ENCODE measurements at regions not wholly inside any gene's neighbourhood (a gene's known extent, or its start where the extent isn't known, plus 50 kb on each side); places are given as distances from the start of the nearest gene placed in this dataset.

DNA sequence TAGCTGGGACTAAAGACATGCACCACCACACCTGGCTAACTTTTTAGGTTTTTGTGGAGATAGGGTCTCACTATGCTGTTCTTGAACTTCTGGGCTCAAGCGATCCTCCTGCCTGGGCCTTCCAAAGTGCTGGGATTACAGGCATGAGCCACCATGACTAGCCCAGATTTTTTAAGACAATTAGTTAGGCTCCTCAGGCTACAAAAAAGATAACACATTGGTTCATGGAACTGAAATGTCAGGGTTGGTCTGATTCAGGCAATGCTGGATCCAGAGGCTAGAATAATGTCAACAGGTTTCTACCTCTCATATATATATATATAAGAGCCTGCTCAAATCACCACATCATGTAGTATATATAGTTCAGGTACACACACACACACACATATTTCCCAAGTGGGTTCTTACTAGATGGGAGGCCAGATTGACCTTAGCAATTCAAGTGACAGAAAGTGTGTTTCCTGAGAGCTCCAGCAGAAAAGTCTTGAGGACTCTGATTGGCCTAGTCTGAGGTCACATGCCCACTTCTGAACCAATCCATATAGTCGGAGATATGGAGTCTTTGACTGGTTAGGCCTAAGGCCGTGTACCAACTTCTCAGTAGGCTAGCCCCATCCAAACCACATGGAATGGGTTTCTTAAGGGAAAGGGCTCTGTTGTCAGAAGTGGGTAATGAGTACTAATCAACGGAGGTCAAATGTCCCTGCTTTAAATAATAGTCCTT, 72.6 kb upstream of the LAPTM4A start (continued):
- TF ChIP-seq ZNF324 (tag by site-specific recombination; IDR thresholded peaks at IDR 0.05) (no peak), ZNF776 (tag by site-specific recombination; IDR thresholded peaks at IDR 0.05; ENCODE audit: borderline replicate concordance) (no peak), SP7 (tag by site-specific recombination; IDR thresholded peaks at IDR 0.05) (no peak), ZNF549 (tag by site-specific recombination; IDR thresholded peaks at IDR 0.05) (no peak), ZNF664 (tag by site-specific recombination; IDR thresholded peaks at IDR 0.05) (no peak), KLF8 (tag by site-specific recombination; IDR thresholded peaks at IDR 0.05) (no peak)

GRCh38 chr2:20122864-20123263, 71.4 kb upstream of the LAPTM4A start:
- Histone ChIP-seq H3K36me3 (ENCODE audit: control insufficient read depth in 2 of 2, insufficient read depth in 1 of 2, low read length in 2 of 2) (no peaks in the 10 kb centered on the region), H3K27ac (ENCODE audit: extremely low read depth, low read depth, low read length) (no peak overlapping the region), H3K9me3 (ENCODE audit: control insufficient read depth, insufficient read depth, low read depth, low read length) (no peaks in the 10 kb centered on the region), H3K4me1 (ENCODE audit: control insufficient read depth, insufficient read depth, low read length) (no peaks in the 10 kb centered on the region), H3K4me3 (ENCODE audit: low read depth, low read length) (no peak overlapping the region)
- no peak for TF ChIP-seq ZNF610 (tag by site-specific recombination; IDR thresholded peaks at IDR 0.05; ENCODE audit: borderline replicate concordance)
- ChIA-PET CTCF (no interaction called here), POLR2A (no interaction called here)

DNA sequence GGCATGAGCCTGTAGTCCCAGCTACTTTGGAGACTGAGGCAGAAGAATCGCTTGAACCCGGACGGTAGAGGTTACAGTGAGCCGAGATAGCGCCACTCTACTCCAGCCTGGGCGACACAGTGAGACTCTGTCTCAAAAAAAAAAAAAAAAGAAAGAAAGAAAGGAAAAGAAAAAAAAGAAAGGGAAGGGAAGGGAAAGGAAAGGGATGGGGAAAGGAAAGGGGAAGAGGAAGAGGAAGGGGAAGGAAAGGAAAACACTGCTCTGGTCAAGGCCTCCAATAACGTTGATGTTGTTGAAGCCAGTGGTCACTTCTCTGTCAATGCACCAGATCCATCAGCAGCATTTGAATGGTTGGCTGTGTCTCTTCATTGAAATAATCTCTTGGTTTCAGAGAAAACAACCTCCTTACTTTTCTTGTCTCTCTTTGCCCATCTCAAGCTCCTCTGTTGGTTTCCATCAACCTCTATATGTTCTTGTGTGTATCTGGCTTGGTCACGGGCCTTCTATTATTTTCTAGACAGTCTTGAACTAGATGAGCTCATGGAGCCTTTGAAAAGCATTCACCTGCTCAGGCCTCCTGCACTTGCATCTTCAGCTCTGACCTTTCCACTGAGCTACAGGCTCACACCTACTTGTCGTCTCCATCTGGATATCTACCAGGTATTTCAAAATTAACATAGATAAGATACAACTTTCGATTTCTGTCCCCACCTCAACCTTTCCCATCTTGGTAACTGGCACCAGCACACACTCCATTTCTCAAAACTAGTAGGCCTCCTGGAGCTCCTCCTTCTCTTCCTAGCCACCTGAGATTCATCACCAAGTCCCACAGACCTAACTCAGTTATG, 69.4 kb upstream of the LAPTM4A start:
- no peak overlapping the region for H3K4me3 ChIP-seq (ENCODE audit: low read depth, low read length)
- no peaks in the 10 kb centered on the region for H3K4me1 ChIP-seq (ENCODE audit: control insufficient read depth, insufficient read depth, low read length)
- no peaks in the 10 kb centered on the region for H3K36me3 ChIP-seq (ENCODE audit: control insufficient read depth in 2 of 2, insufficient read depth in 1 of 2, low read length in 2 of 2)
- no peaks in the 10 kb centered on the region for H3K9me3 ChIP-seq (ENCODE audit: control insufficient read depth, insufficient read depth, low read depth, low read length)
- ChIA-PET CTCF (interaction anchor here (0.9 kb wide), 1 partner anchor 14 kb away, joined by 4 read pairs; no protein-coding TSS in a partner anchor), POLR2A (no interaction called here)
- TF ChIP-seq ZNF138 (tag by site-specific recombination; IDR thresholded peaks at IDR 0.05; ENCODE audit: borderline replicate concordance), result no peak
- peak; percentile 81 for TF ChIP-seq PRDM1 (tag by site-specific recombination; IDR thresholded peaks at IDR 0.05)
- no peak overlapping the region for H3K27ac ChIP-seq (ENCODE audit: extremely low read depth, low read depth, low read length)

GRCh38 chr2:20118051-20118450, 66.6 kb upstream of the LAPTM4A start:
- Histone ChIP-seq H3K27ac (ENCODE audit: extremely low read depth, low read depth, low read length) (no peak overlapping the region), H3K36me3 (ENCODE audit: control insufficient read depth in 2 of 2, insufficient read depth in 1 of 2, low read length in 2 of 2) (no peaks in the 10 kb centered on the region), H3K4me3 (ENCODE audit: low read depth, low read length) (no peak overlapping the region), H3K4me1 (ENCODE audit: control insufficient read depth, insufficient read depth, low read length) (no peaks in the 10 kb centered on the region), H3K9me3 (ENCODE audit: control insufficient read depth, insufficient read depth, low read depth, low read length) (no peaks in the 10 kb centered on the region)
- ChIA-PET POLR2A (no interaction called here), CTCF (interaction anchor here (0.7 to 1.3 kb wide), 3 partner anchors 13 to 108 kb away, joined by 3 read pairs; no protein-coding TSS in a partner anchor)
- no peak for TF ChIP-seq ZNF558 (tag by site-specific recombination; IDR thresholded peaks at IDR 0.05)
- no peak for TF ChIP-seq ZNF394 (tag by site-specific recombination; IDR thresholded peaks at IDR 0.05; ENCODE audit: borderline replicate concordance)
- no peak for TF ChIP-seq ZBTB1 (tag by site-specific recombination; IDR thresholded peaks at IDR 0.05)
- no peak for TF ChIP-seq ZNF121 (tag by site-specific recombination; IDR thresholded peaks at IDR 0.05)
- TF ChIP-seq PRDM1 (tag by site-specific recombination; IDR thresholded peaks at IDR 0.05), result no peak
- no peak for TF ChIP-seq ZSCAN5A (tag by site-specific recombination; IDR thresholded peaks at IDR 0.05)
- no peak for TF ChIP-seq SALL2 (tag by site-specific recombination; IDR thresholded peaks at IDR 0.05; ENCODE audit: borderline replicate concordance)
- no peak for TF ChIP-seq HIC1 (tag by site-specific recombination; IDR thresholded peaks at IDR 0.05)
- TF ChIP-seq ZNF24 (tag by site-specific recombination; IDR thresholded peaks at IDR 0.05), result no peak
- TF ChIP-seq ZNF433 (tag by site-specific recombination; IDR thresholded peaks at IDR 0.05; ENCODE audit: low read depth), result no peak
- TF ChIP-seq ZNF510 (tag by site-specific recombination; IDR thresholded peaks at IDR 0.05; ENCODE audit: insufficient replicate concordance), result no peak
- no peak for TF ChIP-seq GLI2 (tag by site-specific recombination; IDR thresholded peaks at IDR 0.05; ENCODE audit: borderline replicate concordance, low read depth)
- no peak for TF ChIP-seq ZNF138 (tag by site-specific recombination; IDR thresholded peaks at IDR 0.05; ENCODE audit: borderline replicate concordance)
- TF ChIP-seq, protein P1, sequence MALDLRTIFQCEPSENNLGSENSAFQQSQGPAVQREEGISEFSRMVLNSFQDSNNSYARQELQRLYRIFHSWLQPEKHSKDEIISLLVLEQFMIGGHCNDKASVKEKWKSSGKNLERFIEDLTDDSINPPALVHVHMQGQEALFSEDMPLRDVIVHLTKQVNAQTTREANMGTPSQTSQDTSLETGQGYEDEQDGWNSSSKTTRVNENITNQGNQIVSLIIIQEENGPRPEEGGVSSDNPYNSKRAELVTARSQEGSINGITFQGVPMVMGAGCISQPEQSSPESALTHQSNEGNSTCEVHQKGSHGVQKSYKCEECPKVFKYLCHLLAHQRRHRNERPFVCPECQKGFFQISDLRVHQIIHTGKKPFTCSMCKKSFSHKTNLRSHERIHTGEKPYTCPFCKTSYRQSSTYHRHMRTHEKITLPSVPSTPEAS (tag by site-specific recombination; IDR thresholded peaks at IDR 0.05), result no peak
- TF ChIP-seq SP3 (tag by site-specific recombination; IDR thresholded peaks at IDR 0.05), result no peak
- no peak for TF ChIP-seq OSR2 (tag by site-specific recombination; IDR thresholded peaks at IDR 0.05)
- TF ChIP-seq SCRT1 (tag by site-specific recombination; IDR thresholded peaks at IDR 0.05; ENCODE audit: borderline replicate concordance), result no peak

Data from HEK293 (cell line).